Calu3 (cell line): ENCODE measurements at regions not wholly inside any gene's neighbourhood (a gene's known extent, or its start where the extent isn't known, plus 50 kb on each side); places are given as distances from the start of the nearest gene placed in this dataset.

Experiments used
- BruUV-seq: library from RNA; stranded (reverse); fragments of 400-500 nt; replicated peaks from 2 replicates; lab custom pipeline; 2021; lab: Mats Ljungman, UMichigan
- CTCF ChIA-PET: fragments of 300-600 bp; sonication (Branson Sonifier 250); formaldehyde crosslinking; loops from one replicate; lab custom pipeline; 2022; ENCODE audit warnings: antibody characterized with exemption; lab: Charles Lee
- DNase-seq: peaks from one replicate; pipeline ENCODE4 v3.0.0; 2022
- H3K27ac Mint-ChIP-seq: one replicate; pipeline ENCODE4 v1.8.0; 2022; ENCODE audit warnings: mixed read lengths; ENCODE audit not compliant: unreplicated experiment
- H3K27me3 Mint-ChIP-seq: one replicate; pipeline ENCODE4 v1.8.0; 2022; ENCODE audit warnings: mixed read lengths; ENCODE audit not compliant: unreplicated experiment
- H3K36me3 Mint-ChIP-seq: one replicate; pipeline ENCODE4 v1.8.0; 2022; ENCODE audit warnings: mild to moderate bottlenecking, moderate library complexity, mixed read lengths; ENCODE audit not compliant: insufficient read depth, unreplicated experiment
- H3K4me1 Mint-ChIP-seq: one replicate; pipeline ENCODE4 v1.8.0; 2022; ENCODE audit warnings: mild to moderate bottlenecking, low read depth, mixed read lengths; ENCODE audit not compliant: unreplicated experiment
- H3K4me3 Mint-ChIP-seq: one replicate; pipeline ENCODE4 v1.8.0; 2022; ENCODE audit warnings: mild to moderate bottlenecking, low read depth, moderate library complexity, mixed read lengths; ENCODE audit not compliant: unreplicated experiment
- H3K9me3 Mint-ChIP-seq: one replicate; pipeline ENCODE4 v1.8.0; 2022; ENCODE audit warnings: low read depth, mixed read lengths; ENCODE audit not compliant: unreplicated experiment
- CTCF ChIP-seq: fragments of 200-600 bp; IDR thresholded peaks from one replicate; pipeline ENCODE4 v1.8.0; 2022; ENCODE audit warnings: antibody characterized with exemption; ENCODE audit not compliant: unreplicated experiment
- intact Hi-C: fragments of 100-400 bp; cut with micrococcal nuclease; formaldehyde crosslinking; loops from one replicate; pipeline ENCODE4 v1.10.0; 2022; ENCODE audit not compliant: unreplicated experiment

GRCh38 chr9:118482306-118482705 lies 778.1 kb downstream of the TLR4 start:
- no TSS peak for BruUV-seq
- Mint-ChIP-seq H3K27ac (no peak overlapping the region), H3K27me3 (no peaks in the 10 kb centered on the region), H3K36me3 (no peaks in the 10 kb centered on the region), H3K9me3 (peaks cover 5% of the 10 kb centered on the region), H3K4me1 (no peaks in the 10 kb centered on the region), H3K4me3 (no peak overlapping the region)
- CTCF ChIA-PET, result no interaction called here
- DNase-seq, result no peak
- TF ChIP-seq CTCF, result no peak
- intact Hi-C loops, result no loop called here

DNA sequence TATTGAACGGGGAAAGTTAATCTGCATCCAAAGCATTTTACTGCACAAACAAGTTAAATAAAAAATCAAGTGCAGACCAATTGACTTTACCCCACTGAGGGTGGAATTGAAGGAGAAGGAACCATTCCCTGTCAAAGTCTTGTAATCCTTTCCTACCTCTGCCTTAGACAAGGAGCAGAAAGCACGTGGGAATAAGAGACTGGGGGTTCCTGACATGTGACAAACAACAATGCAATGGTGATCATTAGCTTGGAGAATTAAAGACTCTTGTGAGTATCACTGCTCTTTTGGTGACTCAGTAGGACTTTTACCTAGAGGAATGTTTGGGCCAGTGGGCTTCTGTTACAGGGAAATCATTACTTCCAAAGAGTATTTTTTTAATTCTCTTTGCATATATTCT lies 779.5 kb downstream of the TLR4 start:
- no peak overlapping the region for H3K4me3 Mint-ChIP-seq
- peaks cover 11% of the 10 kb centered on the region for H3K9me3 Mint-ChIP-seq
- H3K36me3 Mint-ChIP-seq, result no peaks in the 10 kb centered on the region
- CTCF ChIA-PET, result no interaction called here
- DNase-seq, result no peak
- H3K27me3 Mint-ChIP-seq, result no peaks in the 10 kb centered on the region
- H3K27ac Mint-ChIP-seq, result no peak overlapping the region
- no peak for TF ChIP-seq CTCF
- intact Hi-C loops, result no loop called here
- BruUV-seq, result no TSS peak
- no peaks in the 10 kb centered on the region for H3K4me1 Mint-ChIP-seq

DNA sequence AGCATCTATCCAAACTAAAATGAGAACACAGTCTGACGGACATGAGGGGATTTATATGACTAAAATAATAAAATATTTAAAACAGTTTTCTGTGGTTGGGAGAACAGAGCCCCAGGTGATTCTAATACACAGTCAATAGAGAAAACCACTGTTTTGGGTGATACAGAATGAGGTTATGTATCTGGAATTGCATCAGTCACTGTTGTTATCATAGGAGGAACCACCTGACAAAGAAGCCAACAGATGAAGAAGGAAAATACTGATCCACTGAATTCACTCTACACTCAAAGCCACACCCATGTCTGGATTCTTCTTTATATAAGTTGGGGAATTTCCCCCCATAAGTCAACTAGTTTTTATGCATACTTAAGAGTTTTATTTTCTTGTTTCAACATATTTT lies 799.0 kb downstream of the TLR4 start:
- Mint-ChIP-seq H3K4me1 (no peaks in the 10 kb centered on the region), H3K4me3 (no peak overlapping the region), H3K27me3 (no peaks in the 10 kb centered on the region), H3K27ac (no peak overlapping the region), H3K9me3 (peaks cover 10% of the 10 kb centered on the region), H3K36me3 (no peaks in the 10 kb centered on the region)
- TF ChIP-seq CTCF, result no peak
- BruUV-seq, result no TSS peak
- CTCF ChIA-PET, result no interaction called here
- no peak for DNase-seq
- intact Hi-C loops, result no loop called here

DNA sequence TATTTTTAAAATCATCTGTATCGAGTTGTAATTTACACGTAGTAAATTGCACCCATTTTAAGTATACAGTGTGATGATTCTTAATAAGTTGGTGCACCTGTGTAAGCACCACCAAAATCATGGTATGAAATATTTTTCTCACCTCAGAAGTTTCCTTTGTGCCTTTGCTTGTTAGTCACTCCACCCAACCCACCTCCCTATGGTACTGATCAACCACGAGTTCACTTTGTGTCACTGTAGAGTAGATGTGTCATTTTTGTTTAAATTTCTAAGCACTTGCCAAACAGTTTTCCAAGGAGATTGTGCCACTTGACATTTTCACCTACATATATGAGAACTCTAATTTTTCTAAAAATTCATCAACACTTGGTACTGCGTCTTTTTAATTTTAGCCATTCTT lies 806.5 kb downstream of the TLR4 start:
- TF ChIP-seq CTCF, result no peak
- Mint-ChIP-seq H3K27ac (no peak overlapping the region), H3K27me3 (no peaks in the 10 kb centered on the region), H3K4me1 (no peaks in the 10 kb centered on the region), H3K36me3 (no peaks in the 10 kb centered on the region), H3K4me3 (no peak overlapping the region), H3K9me3 (peaks cover 4% of the 10 kb centered on the region)
- DNase-seq, result no peak
- intact Hi-C loops, result no loop called here
- BruUV-seq, result no TSS peak
- CTCF ChIA-PET, result no interaction called here

DNA sequence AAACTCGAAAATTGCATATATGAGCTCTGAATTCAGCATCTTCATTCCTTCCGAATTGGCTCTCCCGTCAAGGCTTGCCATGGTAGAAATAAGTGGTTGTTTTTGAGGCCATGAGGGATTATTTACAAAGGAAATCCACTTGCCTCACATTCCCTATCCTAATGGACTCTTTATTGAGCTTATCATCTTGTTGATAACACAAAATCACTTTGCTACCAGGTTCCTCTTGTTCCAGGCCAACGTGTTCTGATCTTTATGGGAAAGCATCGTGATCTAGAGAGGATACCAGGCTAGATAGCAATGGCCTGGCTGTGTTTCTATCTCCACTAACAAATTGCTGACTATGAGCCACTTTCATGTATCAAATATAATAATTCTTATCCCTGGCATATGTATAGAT lies 811.7 kb downstream of the TLR4 start:
- CTCF ChIA-PET, result interaction anchor here (0.6 kb wide), 1 partner anchor 1117 kb away, joined by 4 read pairs; no protein-coding TSS in a partner anchor
- TF ChIP-seq CTCF, result no peak
- intact Hi-C loops, result no loop called here
- no peaks in the 10 kb centered on the region for H3K36me3 Mint-ChIP-seq
- H3K27me3 Mint-ChIP-seq, result no peaks in the 10 kb centered on the region
- H3K9me3 Mint-ChIP-seq, result no peaks in the 10 kb centered on the region
- H3K4me3 Mint-ChIP-seq, result no peak overlapping the region
- H3K4me1 Mint-ChIP-seq, result no peaks in the 10 kb centered on the region
- no TSS peak for BruUV-seq
- no peak for DNase-seq
- no peak overlapping the region for H3K27ac Mint-ChIP-seq
